DND-41 (cell line): ENCODE measurements at regions not wholly inside any gene's neighbourhood (a gene's known extent, or its start where the extent isn't known, plus 50 kb on each side); places are given as distances from the start of the nearest gene placed in this dataset.

ENCODE experiments used
- CTCF ChIP-seq: IDR thresholded peaks from 2 replicates; pipeline ENCODE4 v1.5.1; 2012; ENCODE audit warnings: borderline replicate concordance, low read length, moderate library complexity, mild to moderate bottlenecking; ENCODE audit not compliant: poor library complexity, severe bottlenecking; ENCODE audit errors: extremely low read depth
- EZH2 ChIP-seq: IDR thresholded peaks from 3 replicates; pipeline ENCODE4 v1.6.1; 2012; ENCODE audit warnings: borderline replicate concordance, low read depth, mild to moderate bottlenecking, moderate library complexity, low read length, inconsistent platforms; ENCODE audit not compliant: severe bottlenecking

DNA sequence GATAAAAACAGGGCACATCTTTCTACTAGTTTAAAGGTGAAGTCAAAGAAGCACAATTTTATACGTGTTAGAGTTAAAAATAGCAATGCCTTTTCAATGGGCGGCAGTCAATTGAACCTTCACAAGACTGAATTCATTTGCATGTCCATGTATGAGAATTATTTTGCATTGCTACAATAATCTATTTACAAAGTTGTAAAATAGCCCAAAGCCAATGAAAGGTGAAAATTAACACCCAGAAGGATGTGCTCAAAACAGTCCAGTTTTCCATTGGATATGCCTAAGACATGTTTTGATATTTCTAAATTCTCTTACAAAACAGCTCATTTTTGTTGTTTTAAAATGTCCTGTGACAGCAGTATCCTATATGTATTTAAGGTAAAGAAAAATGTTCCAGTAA lies 425.1 kb upstream of the SYT4 start:
- no peak for TF ChIP-seq CTCF
- no peak for TF ChIP-seq EZH2
